Muscle of arm (tissue), 1 donor: ENCODE measurements at regions not wholly inside any gene's neighbourhood (a gene's known extent, or its start where the extent isn't known, plus 50 kb on each side); places are given as distances from the start of the nearest gene placed in this dataset.
"Not testable (repeated sequence)": the region's sequence is repeated elsewhere in the genome, so short reads cannot be mapped to it uniquely, and the experiment has no call there.

Experiments used
- DNase-seq: peaks from one replicate; pipeline ENCODE4 v3.0.0-alpha.2; 2013

DNA sequence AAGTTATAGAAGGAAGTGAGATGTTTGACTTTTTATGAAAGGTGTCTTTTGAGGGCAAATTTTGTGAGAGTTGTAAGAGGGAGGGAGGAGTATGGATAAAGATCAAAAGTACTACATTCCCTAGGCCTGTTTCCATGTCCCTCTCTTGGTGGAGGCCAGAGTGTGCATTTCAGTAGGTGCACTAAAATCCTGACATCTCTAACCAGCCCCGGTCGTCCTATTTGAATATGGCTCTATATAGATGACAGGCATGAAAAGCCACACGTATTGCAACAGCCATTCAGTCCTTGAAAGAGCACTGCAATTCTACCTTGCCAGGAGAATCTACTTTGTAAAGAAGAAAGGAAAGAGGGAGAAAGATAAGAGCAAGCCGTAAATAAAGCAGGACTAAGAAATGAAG lies 510.1 kb downstream of the IRS2 start:
- DNase-seq = no peak

GRCh38 chr13:109275852-109276251 lies 510.5 kb downstream of the IRS2 start:
- DNase-seq = no peak

DNA sequence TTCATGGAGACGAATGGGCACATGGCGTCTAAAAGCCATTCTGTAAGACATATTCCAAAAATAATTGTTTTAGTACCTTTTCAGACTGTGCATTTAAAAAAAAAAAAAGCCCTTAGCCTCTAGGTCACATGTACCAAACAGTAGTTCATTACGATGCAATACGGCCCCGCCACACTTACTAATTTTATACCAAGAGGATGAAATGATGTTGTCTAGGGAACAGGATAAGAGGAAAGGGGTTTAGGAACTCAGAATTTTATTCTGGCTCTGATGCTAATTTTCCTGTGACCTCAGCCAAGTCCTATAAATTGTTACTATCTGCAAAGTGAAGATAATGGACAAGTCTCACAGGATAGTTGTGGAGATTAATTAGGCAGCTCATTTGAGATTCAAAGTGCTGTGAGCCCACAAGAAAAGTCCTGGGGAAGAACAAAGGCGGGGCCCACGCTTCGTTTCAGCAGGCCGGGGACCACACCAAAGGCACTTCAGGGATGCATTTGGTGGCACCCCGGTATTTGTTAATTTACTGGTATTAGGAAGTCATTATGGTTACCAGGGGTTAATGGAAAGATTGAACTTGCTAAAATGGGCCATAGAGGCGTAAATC lies 511.1 kb downstream of the IRS2 start:
- no peak for DNase-seq

GRCh38 chr13:109274188-109274821 lies 512.1 kb downstream of the IRS2 start:
- no peak for DNase-seq

GRCh38 chr13:109273326-109273751 lies 513.0 kb downstream of the IRS2 start:
- DNase-seq = no peak

DNA sequence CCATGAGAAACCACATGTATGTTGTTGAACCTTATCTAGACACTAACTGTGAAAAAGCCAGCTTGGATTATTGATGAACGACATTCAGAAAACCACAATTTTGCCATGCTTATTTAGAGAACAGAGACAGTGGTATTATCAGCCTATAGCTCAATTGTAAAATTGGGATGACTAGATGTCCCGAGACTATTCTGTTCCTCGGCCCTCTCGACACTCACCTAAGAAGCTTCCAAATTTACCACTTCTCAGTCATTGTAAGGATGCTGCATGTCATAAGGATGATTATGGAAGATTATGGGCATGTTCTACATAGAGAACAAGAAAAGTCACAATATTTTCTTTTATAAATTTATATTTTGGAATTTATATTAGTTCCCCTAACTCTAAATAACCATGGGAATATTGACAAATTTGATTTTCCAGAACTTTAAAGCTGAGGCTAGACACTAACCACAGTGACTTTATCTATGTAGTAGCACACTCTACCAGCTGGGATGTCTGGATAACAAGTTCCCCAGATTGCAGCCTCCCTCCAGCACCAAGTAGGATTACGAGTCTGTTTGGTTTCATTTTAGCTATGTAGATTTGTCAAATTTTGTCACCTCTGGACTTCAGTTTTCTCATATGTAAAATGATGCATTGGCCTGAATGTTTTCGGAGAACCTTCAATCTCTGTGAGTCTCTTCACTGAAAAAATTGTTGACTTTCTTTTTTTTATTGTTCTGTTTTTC lies 513.6 kb downstream of the IRS2 start:
- DNase-seq = no peak

GRCh38 chr13:109271555-109272541 lies 514.5 kb downstream of the IRS2 start:
- DNase-seq = no peak

- peak; percentile 1 for DNase-seq
These were observed 515.3 kb downstream of the IRS2 start for GRCh38 chr13:109271061-109271460.

GRCh38 chr13:109269381-109269780 lies 517.0 kb downstream of the IRS2 start:
- DNase-seq = not testable (repeated sequence)

- not testable (repeated sequence) for DNase-seq
These were observed 517.9 kb downstream of the IRS2 start for GRCh38 chr13:109268492-109268891.

DNA sequence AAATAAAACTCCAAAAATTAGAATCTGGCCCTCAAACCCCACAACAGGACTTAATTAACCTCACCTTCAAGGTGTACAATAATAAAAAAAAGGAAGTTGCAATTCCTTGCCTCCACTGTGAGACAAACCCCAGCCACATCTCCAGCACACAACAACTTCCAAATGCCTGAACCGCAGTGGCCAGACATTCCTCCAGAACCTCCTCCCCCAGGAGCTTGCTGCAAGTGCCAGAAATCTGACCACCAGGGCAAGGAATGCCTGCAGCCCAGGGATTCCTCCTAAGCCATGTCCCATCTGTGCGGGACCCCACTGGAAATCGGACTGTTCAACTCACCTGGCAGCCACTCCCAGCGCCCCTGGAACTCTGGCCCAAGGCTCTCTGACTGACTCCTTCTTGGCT lies 519.0 kb downstream of the IRS2 start:
- not testable (repeated sequence) for DNase-seq

DNA sequence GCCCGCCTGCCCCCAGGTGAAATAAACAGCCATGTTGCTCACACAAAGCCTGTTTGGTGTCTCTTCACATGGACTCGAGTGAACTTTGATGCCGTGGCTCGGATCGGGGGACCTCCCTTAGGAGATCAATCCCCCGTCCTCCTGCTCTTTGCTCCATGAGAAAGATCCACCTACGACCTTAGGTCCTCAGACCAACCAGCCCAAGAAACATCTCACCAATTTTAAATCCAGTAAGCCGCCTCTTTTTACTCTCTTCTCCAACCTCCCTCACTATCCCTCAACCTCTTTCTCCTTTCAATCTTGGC lies 521.0 kb downstream of the IRS2 start:
- DNase-seq = not testable (repeated sequence)

- not testable (repeated sequence) for DNase-seq
These were observed 521.6 kb downstream of the IRS2 start for GRCh38 chr13:109264603-109265437.

GRCh38 chr13:109257761-109258157 lies 528.6 kb downstream of the IRS2 start:
- not testable (repeated sequence) for DNase-seq
